ENCODE measurements at regions not wholly inside any gene's neighbourhood (a gene's known extent, or its start where the extent isn't known, plus 50 kb on each side); places are given as distances from the start of the nearest gene placed in this dataset.

DNA sequence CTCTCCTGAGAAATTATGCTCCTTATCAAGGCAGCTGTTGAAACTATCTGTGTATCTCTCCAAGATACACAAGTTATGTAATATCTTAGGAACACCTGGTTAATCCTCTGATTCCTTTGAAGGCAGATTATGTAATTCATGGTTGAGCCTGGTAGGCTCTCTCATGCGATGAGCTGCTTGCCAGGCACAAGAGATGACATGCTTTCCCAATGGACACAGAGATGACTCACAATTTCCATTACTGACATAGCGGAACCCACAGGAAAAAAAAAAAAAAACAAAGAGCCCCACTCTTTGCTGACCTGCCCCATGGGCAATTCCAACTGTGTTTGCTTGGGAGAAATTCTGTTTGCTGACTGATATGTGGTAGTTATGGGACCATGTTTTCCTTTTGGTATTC, 736.4 kb upstream of the PHF14 start:
- TF ChIP-seq, protein P1, sequence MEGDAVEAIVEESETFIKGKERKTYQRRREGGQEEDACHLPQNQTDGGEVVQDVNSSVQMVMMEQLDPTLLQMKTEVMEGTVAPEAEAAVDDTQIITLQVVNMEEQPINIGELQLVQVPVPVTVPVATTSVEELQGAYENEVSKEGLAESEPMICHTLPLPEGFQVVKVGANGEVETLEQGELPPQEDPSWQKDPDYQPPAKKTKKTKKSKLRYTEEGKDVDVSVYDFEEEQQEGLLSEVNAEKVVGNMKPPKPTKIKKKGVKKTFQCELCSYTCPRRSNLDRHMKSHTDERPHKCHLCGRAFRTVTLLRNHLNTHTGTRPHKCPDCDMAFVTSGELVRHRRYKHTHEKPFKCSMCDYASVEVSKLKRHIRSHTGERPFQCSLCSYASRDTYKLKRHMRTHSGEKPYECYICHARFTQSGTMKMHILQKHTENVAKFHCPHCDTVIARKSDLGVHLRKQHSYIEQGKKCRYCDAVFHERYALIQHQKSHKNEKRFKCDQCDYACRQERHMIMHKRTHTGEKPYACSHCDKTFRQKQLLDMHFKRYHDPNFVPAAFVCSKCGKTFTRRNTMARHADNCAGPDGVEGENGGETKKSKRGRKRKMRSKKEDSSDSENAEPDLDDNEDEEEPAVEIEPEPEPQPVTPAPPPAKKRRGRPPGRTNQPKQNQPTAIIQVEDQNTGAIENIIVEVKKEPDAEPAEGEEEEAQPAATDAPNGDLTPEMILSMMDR (IDR thresholded peaks at IDR 0.05; ENCODE audit: borderline replicate concordance, insufficient read depth, low read depth, low read length): no peak
- no peak overlapping the region for H3K4me3 ChIP-seq (ENCODE audit: low read depth, low read length)

DNA sequence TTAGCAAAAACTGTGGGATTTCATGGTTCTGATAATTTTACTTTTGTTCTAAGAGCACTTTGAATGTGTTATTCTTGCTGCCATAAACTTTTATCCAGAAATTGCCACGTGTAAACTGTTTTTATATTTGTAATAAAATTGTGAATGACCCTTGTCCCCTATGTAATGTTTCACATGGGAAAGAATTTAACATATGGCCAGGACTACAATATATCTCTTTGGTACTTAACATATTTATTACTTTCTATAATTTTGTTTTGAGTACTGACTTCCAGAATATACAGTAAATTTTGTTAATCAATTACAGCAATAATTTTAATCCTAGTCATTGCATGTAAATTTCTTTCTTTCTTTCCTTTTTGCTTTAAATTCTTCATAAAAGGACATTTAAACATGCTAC, 735.0 kb upstream of the PHF14 start:
- H3K4me3 ChIP-seq (ENCODE audit: low read depth, low read length): no peak overlapping the region
- TF ChIP-seq, protein P1 (IDR thresholded peaks at IDR 0.05; ENCODE audit: borderline replicate concordance, insufficient read depth, low read depth, low read length): no peak

DNA sequence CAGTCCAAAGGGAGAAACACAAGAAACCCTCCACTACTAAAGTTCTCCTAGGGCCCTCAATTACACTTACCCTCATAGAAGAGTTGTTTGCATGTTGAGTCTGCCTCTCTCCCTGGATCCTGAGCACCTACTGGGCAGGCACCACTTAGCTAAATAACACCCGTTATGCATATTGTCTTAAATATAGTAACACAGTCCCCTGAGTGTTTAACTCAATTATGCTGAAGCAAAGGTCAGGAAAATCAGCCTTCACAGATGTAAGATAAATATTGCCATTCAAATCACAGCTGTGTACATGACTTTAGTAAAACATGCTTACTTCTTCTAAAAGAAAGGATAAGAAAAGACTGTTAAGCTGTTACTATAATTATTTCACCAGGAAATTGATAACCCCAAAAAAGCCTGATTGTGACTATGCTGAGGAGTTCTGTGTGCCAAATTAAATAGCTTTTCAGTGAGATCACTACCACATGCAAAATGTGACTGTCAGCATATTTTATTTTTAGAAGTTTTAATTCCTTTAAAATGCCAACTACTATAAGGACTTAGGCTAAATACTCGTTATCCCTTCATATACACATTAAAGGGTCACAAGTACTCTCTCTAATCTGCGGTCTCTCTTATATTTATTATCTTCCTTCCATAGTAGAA, 733.9 kb upstream of the PHF14 start:
- TF ChIP-seq, protein P1 (IDR thresholded peaks at IDR 0.05; ENCODE audit: borderline replicate concordance, insufficient read depth, low read depth, low read length): no peak
- no peak overlapping the region for H3K4me3 ChIP-seq (ENCODE audit: low read depth, low read length)

DNA sequence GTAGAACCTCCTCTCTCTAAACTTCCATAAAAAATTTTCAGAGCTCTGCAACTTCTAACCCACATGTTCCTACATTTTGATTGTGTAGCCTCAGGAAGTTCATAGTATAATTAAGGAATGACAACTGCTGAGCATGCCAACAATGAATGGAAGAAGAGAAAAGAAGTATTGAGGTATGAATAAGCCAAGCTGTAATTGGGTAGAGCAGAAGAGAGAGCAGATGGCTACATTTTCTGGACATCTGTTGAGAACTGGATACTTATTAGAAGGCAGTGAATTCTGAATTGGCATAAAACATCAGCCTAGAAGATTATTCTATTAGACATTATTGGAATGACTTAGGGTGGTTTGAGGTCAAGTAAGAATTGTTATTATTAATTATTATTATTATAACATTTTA, 728.3 kb upstream of the PHF14 start:
- no peak overlapping the region for H3K4me3 ChIP-seq (ENCODE audit: low read depth, low read length)
- TF ChIP-seq, protein P1 (IDR thresholded peaks at IDR 0.05; ENCODE audit: borderline replicate concordance, insufficient read depth, low read depth, low read length): no peak

DNA sequence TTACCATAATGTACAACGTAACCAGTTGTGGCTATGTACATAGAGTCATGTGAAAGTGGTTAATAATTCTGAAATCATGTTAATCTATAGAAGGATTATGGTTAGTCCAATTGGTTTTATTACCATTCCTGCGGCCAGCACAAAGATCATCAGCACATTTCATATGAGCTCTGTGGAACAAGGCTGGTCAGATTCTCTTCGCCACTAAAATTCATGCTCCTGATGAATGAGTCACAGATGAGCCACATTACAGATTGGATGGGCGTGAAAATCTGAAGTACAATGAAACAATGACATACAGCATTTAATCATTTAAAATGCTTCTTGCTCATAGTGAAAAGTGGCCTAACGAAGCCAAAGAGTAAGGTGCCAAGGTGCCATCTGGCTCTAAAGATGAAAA, 716.2 kb upstream of the PHF14 start:
- H3K4me3 ChIP-seq (ENCODE audit: low read depth, low read length): no peak overlapping the region
- TF ChIP-seq, protein P1 (IDR thresholded peaks at IDR 0.05; ENCODE audit: borderline replicate concordance, insufficient read depth, low read depth, low read length): no peak

DNA sequence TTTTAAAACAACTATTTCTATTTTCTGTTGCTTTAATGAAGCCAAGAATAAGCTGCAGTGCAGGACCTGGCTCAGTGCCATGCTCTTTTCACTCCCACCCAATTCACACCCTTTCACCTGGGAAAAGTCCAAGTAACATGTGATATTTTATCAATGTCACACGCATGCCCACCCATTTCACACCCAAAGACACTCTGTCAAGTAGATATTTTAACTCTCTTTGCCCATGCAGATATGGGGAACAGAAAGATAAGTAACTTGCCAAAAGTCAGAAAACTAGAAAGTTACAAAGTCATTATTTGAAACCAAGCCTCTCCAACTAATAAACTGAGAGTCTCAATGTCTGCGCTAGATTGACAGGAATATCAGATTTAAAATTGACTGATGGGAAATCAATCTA, 706.7 kb upstream of the PHF14 start:
- H3K4me3 ChIP-seq (ENCODE audit: low read depth, low read length): no peak overlapping the region
- TF ChIP-seq, protein P1 (IDR thresholded peaks at IDR 0.05; ENCODE audit: borderline replicate concordance, insufficient read depth, low read depth, low read length): no peak

DNA sequence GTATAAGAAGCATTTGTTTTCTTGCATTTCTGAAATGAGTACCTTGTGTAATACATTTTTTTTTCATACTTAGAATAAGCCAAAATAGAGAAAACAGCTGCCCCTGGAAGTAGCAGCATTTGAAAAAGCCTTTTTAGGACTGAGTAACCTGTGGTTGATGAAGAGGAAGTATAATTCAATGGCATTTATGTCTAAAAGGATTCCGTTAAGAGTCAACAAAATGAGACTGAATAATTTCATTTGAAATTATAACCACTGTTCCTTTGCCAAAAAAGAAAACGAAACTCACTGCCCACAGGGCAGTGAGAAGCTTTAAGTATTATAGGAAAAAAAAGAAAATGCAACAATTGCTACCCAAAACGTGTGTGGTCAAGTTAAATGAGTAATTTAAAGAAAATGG, 705.6 kb upstream of the PHF14 start:
- TF ChIP-seq, protein P1 (IDR thresholded peaks at IDR 0.05; ENCODE audit: borderline replicate concordance, insufficient read depth, low read depth, low read length): no peak
- no peak overlapping the region for H3K4me3 ChIP-seq (ENCODE audit: low read depth, low read length)
